Stimulated activated naive CD4-positive, alpha-beta T cell treated with Interleukin-2 at 50 U/mL for 16 hours (primary cell): ENCODE measurements at regions not wholly inside any gene's neighbourhood (a gene's known extent, or its start where the extent isn't known, plus 50 kb on each side); places are given as distances from the start of the nearest gene placed in this dataset.

Source experiments
- DNase-seq: peaks from one replicate; lab custom pipeline; 2025; lab: John Stamatoyannopoulos, UW

DNA sequence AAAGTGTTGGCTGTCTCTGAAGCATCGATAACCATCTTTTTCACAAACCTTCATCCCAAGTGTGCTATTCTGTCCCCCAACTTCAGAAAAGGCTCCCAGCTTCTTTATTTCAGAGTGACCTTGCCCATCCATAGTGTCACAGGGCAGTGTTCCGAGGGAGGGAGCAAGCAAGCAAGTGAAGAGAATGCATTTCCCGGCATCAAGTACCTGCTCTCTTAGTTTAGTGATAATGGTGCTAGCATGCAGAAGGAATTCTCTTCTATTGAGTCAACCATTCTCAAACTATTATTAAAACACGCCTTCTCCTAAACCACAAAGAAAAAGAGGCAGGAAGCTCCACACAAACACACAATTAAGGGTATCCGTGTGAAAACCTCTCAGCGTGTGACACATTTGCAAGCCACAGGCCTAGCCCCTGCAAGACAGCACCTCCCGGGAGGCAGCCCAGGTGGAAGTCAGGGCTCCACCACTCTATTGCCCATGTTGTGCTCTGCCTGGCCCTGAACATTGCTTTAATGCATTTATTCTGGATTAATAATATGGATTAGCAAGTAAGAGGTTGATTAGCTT, 504.9 kb downstream of the GALR1 start:
- DNase-seq = no peak

- no peak for DNase-seq
Measured at GRCh38 chr18:77755187-77755586, 505.5 kb downstream of the GALR1 start.

DNA sequence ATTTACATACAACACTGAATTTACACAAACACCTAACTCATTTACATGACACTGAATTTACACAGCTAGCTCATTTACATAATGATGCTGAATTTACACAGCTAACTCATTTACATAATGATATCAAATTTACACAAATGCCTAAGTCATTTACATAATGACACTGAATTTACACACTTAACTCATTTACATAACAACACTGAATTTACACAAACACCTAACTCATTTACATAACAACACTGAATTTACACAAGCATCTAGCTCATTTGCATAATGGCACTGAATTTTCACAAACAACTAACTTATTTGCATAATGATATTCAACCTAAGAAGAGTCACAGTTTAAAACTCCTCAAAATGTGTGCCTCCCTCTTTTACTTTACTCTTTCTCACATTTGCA, 511.7 kb downstream of the GALR1 start:
- no peak for DNase-seq

DNA sequence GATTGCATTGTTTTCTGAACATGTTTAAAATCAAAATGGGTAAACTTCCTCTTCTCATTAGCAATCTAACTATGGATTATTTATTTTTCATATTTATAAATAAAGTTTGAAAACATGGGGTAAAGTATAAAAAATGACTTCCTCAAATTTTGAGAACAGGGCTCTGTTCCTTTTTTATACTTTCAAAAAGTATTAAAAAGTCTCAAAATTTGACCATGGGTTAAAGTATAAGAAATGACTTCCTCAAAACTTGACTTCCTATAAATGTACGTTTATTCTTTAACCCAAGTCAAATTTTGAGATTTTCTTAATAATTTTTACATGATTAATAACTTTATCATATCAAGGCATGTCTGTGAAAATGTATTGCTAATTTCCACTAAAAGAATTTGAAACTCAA, 512.4 kb downstream of the GALR1 start:
- DNase-seq = no peak

DNA sequence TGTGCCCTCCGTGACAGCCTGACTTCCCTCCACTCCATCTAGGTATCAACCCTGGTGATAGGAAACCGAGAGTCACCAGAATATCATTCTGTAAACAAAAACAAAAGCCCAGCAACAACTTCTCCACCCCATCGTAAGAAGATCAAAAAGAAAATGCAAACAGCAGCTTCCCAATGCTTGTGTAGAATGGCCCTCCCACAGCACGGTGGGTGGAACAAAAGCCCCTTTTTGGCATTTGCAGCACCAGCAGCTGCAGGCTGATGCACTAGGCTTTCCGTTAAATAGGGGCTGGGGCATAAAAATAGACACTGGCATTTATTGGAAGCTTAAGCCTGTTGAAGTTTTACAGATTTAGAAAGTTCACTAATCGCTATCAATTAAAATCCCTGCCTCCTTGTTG, 513.0 kb downstream of the GALR1 start:
- DNase-seq = no peak

DNA sequence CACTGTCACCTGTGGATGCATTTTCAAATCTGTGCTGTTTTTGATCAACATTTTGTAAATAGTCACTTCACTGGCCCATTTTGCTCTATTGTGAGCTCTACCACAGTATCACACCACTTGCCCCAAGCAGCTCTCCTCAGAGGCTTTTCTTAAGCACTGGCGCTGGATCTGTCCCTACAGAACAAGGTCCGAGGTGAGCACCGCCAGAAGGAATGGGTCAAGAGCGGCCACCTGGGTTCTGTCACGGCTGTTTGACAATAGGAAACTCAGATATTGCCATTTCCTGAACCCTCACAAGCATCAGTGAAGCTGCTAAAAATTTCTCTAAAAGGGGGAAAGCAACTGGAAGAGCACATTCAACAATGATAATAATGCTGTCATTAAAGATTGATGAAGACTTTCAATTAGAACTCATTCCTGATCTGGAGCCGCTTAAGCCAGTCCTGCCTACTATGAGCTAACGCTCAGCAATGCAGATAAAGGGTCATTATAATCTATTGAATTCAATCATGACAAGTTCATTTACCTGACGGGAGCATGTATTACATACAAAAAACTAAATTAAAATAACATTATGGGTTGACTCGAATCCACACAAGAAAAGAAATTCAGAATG, 514.0 kb downstream of the GALR1 start:
- DNase-seq = no peak

GRCh38 chr18:77765468-77765867, 515.8 kb downstream of the GALR1 start:
- no peak for DNase-seq

GRCh38 chr18:77766421-77766820, 516.8 kb downstream of the GALR1 start:
- DNase-seq = no peak

- DNase-seq = no peak
Measured at GRCh38 chr18:77772177-77772576, 522.5 kb downstream of the GALR1 start.

DNA sequence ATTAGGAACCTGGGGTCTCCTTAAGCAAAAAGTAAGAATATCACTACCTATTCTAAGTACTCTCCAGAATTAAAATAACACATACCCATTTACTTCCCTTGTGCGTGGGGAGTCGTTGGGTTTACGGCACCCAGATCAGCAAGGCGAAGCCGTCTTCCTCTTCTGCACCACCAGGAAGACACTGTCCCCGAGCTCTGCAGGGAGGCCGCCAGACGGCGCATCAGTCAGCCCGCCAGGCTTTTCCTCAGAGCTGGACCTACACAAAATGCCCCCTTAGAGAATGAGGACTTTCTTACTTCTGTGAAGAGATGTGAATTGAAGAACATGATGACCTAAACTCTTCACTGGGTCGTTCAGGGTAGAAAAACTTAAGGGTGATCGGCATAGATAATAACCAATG, 526.5 kb downstream of the GALR1 start:
- DNase-seq = no peak

DNA sequence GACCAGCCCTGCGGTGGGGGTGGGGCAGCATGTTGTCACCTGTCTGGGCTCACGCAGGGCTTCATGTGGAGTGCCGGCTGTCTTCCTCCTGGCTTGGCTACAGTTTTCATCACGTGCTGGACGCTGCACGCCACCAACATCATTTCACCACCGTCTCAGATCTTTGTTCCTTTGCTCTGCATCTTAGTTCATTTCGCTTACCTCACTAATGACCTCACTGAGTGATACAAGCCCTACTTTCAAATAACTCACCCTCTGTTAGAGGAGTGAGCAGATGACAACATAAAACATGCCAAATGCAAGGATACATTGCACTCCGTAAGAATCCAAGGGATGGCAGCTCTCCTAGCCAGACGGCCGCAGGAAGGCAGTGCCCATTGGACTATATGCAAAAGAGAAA, 527.5 kb downstream of the GALR1 start:
- no peak for DNase-seq

DNA sequence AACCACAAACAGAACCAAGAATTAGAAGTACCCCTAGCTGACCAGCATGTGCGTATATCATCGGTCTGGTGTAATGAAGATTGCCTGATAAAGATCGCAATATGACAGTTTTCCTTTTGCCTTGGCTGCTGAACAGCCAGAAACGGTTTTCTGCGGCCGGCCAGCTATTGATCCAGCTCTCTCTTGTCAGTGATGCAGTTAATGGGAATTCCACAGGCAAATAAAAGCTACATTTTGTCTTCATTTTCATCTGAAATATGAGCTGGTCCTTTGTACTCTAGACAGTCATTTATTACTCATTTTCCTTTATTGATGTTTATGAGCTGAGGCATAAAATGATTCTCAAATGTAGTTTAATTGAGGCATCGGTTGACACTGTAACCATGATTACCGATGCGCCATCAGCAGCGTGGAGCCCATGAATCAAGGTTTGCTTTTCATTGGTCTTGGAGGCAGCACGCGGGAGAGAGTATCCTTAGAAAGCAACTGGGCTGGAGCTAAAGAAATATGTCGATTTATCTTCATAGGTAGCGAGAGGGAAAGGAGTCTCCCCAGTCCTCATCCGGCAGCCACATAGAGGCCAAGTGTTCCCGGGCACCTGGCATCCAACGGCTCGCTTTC, 535.2 kb downstream of the GALR1 start:
- no peak for DNase-seq

DNA sequence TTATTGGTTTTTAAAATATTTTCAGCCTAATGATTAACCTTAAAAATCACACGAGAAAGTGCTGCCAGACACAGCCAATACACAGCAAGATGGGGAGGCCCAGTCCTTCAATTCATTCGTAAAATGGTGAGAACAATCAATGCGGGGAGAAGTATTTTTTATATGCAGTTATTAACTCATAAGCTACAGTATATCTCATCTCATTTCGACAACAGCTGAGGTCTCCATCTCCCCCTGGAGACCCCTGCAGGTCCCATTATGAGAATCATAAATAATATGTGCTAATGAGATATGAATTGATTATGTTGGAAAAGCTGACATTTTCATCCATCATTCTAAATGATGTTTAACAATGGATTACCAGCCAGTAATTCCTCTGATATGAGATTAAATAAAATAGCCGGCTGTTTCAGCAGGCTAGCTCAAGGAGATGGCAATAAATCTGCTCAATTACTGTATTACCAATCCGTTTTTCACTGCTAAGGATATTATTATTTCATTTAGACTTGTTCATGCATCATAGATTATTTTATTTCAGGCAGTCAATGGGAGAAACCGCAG, 535.8 kb downstream of the GALR1 start:
- no peak for DNase-seq

GRCh38 chr18:77803024-77803423, 553.4 kb downstream of the GALR1 start:
- DNase-seq = no peak

DNA sequence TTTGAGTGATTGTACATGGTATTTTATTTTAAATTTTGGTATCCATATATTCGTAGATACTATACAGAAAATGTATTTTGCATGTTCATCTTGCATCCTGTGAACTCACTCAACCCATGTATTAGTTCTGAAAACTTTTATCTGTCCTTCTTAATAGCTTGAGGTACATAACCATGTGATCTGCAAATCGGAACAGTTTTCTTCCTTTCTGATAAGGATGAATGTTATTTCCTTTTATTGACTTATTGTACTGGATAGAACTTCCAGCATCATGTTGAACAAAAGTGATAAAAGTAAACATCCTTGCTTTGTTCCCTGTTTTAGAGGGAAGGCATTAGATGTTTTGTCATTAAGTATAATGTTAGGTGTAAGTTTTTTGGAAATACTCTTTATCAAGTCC, 554.7 kb downstream of the GALR1 start:
- DNase-seq = no peak

DNA sequence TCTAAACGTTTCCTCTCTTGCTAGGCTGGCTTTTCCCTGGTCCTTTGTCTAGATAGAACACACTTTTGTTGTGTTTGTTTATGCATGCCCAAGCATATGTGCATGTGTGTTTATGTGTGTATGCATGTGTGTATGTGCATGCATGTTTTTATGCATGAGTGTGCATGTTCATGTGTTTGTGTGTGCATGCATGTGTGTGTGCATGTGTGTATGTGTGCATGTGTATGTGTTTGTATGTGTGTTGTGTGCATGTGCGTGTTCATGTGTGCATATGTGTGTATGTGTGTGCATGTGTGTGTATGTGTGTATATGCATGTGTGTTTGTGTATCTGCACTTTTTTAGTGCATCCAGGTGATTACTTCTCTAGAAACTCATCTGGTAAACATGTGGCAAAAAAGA, 558.0 kb downstream of the GALR1 start:
- no peak for DNase-seq

- no peak for DNase-seq
Measured at GRCh38 chr18:77811503-77811902, 561.9 kb downstream of the GALR1 start.

DNA sequence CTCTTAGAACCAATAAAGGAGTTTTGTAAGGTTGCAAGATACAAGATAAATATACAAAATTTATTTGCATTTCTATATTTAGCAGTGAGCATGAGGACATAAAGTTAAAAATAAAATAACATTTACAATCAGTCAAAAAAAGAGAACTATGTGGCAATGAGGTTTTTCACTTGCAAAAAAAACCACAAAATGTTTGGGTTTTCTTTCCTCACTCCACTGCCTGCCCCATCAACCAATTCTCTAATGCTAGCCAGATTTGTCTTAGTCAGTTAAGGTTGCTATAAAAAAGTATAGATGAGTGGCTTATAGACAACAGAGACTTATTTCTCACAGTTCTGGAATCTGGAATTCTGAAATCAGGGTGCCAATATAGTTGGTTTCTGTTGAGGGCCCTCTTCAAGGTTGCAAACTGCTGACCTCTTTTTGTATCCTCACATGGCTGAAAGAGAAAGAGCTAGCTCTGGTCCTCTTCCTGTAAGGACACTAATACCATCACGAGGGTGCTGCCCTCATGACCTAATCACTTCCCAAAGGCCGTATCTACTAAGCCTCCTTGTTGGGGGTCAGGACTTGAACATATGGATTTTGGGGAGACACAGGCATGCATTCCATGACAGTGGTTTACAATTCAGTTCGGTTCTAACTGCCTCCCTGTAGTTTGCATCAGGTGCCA, 566.2 kb downstream of the GALR1 start:
- no peak for DNase-seq

DNA sequence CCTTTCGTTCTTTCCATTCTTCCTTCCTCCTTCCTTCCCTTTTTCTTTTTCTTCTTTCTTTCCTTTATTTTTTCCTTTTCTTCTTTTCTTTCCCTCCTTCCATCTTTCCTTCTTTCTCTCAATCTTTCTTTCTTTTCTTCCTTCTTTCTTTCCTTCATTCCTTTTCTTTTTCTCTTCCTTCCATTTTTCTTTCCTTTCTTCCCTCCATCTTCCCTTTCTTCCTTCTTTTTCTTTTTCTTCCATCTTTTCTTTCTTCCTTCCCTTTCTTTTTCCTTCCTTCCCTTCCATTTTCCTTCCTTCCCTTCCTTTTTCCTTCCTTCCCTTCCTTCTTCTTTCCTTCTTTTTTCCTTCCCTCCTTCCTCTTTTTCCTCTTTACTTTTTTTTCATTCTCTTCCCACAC, 568.7 kb downstream of the GALR1 start:
- no peak for DNase-seq

DNA sequence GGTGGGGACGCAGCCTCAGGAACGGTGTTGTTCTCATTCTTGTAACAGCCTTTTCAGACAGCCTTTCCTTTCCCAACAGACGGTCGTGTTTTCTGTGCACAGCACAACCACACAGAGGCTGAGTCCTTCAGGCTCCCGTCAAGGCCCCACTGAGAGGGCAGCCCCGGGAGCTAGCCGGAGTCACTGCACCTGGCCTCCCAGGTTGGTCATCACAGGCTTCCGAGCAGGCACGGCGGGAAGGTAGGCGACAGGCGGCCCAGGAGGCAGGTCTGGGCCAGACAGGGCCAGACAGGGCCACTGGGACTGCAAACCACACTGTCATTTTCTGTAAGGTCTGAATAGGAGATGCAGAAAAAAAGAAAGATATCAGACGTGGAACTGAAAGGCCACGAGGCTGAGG, 570.8 kb downstream of the GALR1 start:
- DNase-seq = no peak

GRCh38 chr18:77821892-77822291, 572.2 kb downstream of the GALR1 start:
- no peak for DNase-seq

GRCh38 chr18:77822632-77823031, 573.0 kb downstream of the GALR1 start:
- DNase-seq = no peak

- DNase-seq = no peak
Measured at GRCh38 chr18:77833807-77834206, 584.2 kb downstream of the GALR1 start.
